HFFc6 (cell line): ENCODE measurements at regions not wholly inside any gene's neighbourhood (a gene's known extent, or its start where the extent isn't known, plus 50 kb on each side); places are given as distances from the start of the nearest gene placed in this dataset.

Experiments
- DNase-seq: peaks from one replicate; pipeline ENCODE4 v3.0.0-alpha.2; 2018
- H3K27ac Mint-ChIP-seq: 2 replicates; pipeline ENCODE4 v1.8.0; 2020; ENCODE audit warnings: mild to moderate bottlenecking, mixed read lengths
- H3K27me3 Mint-ChIP-seq: 2 replicates; pipeline ENCODE4 v1.8.0; 2021; ENCODE audit warnings: mild to moderate bottlenecking, moderate library complexity, mixed read lengths; ENCODE audit not compliant: insufficient read depth
- H3K36me3 Mint-ChIP-seq: 2 replicates; pipeline ENCODE4 v1.8.0; 2021; ENCODE audit warnings: low read depth, mixed read lengths
- H3K4me1 Mint-ChIP-seq: 2 replicates; pipeline ENCODE4 v1.8.0; 2020; ENCODE audit warnings: low read depth, mixed read lengths
- H3K4me3 Mint-ChIP-seq: 2 replicates; pipeline ENCODE4 v1.8.0; 2020; ENCODE audit warnings: mild to moderate bottlenecking, moderate library complexity, mixed read lengths
- H3K9me3 Mint-ChIP-seq: 2 replicates; pipeline ENCODE4 v1.8.0; 2020; ENCODE audit warnings: mild to moderate bottlenecking, mixed read lengths
- TF ChIP-seq, protein P1 (sequence below): fragments of 200-600 bp; sonication (generic); IDR thresholded peaks from 2 replicates; pipeline ENCODE4 v1.5.0; 2021; ENCODE audit warnings: antibody characterized with exemption, mild to moderate bottlenecking

- no peak for DNase-seq
- Mint-ChIP-seq H3K27me3 (peaks cover 6% of the 10 kb centered on the region), H3K4me3 (no peak overlapping the region)
These were observed 52.7 kb upstream of the ALK start for GRCh38 chr2:29974086-29974485.

DNA sequence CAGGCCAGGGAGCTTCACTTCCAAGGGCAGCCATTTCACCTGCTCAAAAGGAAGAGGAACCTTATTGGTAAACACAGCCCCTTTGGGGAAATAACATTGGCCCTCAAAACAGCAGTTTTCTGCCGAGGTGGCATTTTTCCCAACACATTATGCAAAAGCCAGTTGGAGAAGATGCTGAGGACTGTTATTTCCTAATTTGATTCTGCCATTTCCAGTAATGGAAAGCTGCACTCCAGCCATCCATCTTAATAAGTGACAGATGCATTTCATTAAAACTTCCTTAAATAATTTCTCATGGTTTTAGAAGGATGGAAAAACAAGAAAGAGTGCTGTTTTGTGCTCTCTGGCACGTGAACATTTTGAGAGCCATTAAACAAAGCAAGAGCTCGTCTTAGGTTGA, 55.9 kb upstream of the ALK start:
- Mint-ChIP-seq H3K27me3 (peaks cover 5% of the 10 kb centered on the region), H3K4me3 (no peak overlapping the region), H3K36me3 (no peaks in the 10 kb centered on the region), H3K4me1 (no peaks in the 10 kb centered on the region), H3K27ac (no peak overlapping the region), H3K9me3 (no peaks in the 10 kb centered on the region; the same call in 1 of the 2 replicates)
- TF ChIP-seq, protein P1, sequence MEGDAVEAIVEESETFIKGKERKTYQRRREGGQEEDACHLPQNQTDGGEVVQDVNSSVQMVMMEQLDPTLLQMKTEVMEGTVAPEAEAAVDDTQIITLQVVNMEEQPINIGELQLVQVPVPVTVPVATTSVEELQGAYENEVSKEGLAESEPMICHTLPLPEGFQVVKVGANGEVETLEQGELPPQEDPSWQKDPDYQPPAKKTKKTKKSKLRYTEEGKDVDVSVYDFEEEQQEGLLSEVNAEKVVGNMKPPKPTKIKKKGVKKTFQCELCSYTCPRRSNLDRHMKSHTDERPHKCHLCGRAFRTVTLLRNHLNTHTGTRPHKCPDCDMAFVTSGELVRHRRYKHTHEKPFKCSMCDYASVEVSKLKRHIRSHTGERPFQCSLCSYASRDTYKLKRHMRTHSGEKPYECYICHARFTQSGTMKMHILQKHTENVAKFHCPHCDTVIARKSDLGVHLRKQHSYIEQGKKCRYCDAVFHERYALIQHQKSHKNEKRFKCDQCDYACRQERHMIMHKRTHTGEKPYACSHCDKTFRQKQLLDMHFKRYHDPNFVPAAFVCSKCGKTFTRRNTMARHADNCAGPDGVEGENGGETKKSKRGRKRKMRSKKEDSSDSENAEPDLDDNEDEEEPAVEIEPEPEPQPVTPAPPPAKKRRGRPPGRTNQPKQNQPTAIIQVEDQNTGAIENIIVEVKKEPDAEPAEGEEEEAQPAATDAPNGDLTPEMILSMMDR = no peak
- DNase-seq = no peak

More at GRCh38 chr2:29974086-29974485, 52.7 kb upstream of the ALK start:
- Mint-ChIP-seq H3K27ac (no peak overlapping the region), H3K36me3 (no peaks in the 10 kb centered on the region), H3K4me1 (no peaks in the 10 kb centered on the region), H3K9me3 (no peaks in the 10 kb centered on the region; the same call in 1 of the 2 replicates)
- TF ChIP-seq, protein P1 = no peak

DNA sequence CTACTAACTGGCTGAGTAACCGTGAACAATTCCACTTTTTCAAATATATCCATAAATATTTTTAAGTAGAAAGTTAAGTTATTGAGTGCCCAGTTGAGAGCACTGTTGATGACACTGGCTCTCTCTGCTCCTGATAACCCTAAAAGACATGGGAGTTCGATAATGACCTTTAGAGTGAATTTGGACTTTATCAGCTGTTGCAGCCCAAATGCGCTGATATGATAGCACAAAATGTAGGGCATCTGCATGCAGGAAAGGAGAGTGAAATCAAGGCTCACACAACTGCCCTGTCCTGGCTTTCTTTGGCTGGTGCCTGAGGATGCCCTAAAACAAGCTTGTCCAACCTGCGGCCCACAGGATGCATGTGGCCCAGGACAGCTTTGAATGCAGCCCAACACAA, 60.0 kb upstream of the ALK start:
- Mint-ChIP-seq H3K4me1 (no peaks in the 10 kb centered on the region), H3K36me3 (no peaks in the 10 kb centered on the region), H3K27me3 (peaks cover 2% of the 10 kb centered on the region; the same call in 1 of the 2 replicates), H3K27ac (no peak overlapping the region), H3K9me3 (no peaks in the 10 kb centered on the region), H3K4me3 (no peak overlapping the region)
- DNase-seq = no peak
- TF ChIP-seq, protein P1 = no peak

- no peak overlapping the region for H3K4me3 Mint-ChIP-seq
- TF ChIP-seq, protein P1 = no peak
- H3K36me3 Mint-ChIP-seq = no peaks in the 10 kb centered on the region
- no peak overlapping the region for H3K27ac Mint-ChIP-seq
- H3K9me3 Mint-ChIP-seq = no peaks in the 10 kb centered on the region
- H3K4me1 Mint-ChIP-seq = no peaks in the 10 kb centered on the region
- no peak for DNase-seq
- H3K27me3 Mint-ChIP-seq = peaks cover 2% of the 10 kb centered on the region; the same call in 1 of the 2 replicates
These were observed 61.9 kb upstream of the ALK start for GRCh38 chr2:29983308-29983707.

DNA sequence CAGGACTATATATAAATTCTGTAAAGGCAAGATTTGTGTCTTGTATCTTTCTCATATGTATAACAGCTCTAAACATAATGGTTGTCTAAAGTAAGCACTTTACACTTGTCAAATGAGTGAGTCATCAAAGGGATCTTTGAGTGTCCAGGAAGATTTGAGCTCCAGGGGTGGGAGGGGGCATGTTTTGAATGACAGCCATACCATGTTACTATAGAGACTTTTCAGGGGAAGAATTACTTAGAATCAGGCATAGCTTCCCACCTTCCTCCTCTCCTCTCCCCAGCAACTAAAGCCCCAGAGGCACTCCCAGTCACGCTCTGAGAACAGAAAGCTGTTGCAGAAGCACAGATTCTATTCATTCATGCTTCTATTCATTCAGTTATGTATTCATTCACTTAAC, 65.8 kb upstream of the ALK start:
- DNase-seq = no peak
- TF ChIP-seq, protein P1 = no peak
- no peak overlapping the region for H3K27ac Mint-ChIP-seq
- no peaks in the 10 kb centered on the region for H3K4me1 Mint-ChIP-seq
- H3K27me3 Mint-ChIP-seq = peaks cover 4% of the 10 kb centered on the region; the same call in 1 of the 2 replicates
- H3K4me3 Mint-ChIP-seq = no peak overlapping the region
- no peaks in the 10 kb centered on the region for H3K9me3 Mint-ChIP-seq
- H3K36me3 Mint-ChIP-seq = no peaks in the 10 kb centered on the region

DNA sequence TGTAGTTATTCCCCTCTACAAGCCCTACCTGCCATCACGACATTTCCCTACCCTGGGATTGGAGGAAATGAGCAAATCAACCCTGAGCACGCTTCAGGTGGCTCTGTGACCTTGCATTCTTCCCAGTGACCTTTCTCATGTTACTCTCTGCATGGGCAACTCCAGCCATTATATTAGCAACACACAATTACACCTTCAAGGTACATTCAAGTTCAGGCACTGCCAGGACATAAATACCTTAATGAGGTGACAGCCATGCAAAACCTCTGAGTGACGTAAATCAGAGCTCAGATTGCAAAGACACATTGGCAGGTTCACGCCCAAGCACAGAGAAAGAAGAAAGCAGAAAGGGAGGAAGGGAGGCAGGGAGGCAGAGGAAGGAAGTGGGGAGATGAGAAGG, 68.7 kb upstream of the ALK start:
- no peak for DNase-seq
- Mint-ChIP-seq H3K36me3 (no peaks in the 10 kb centered on the region), H3K27ac (no peak overlapping the region), H3K9me3 (no peaks in the 10 kb centered on the region), H3K4me1 (no peaks in the 10 kb centered on the region), H3K27me3 (peaks cover 6% of the 10 kb centered on the region; the same call in 1 of the 2 replicates), H3K4me3 (no peak overlapping the region)
- TF ChIP-seq, protein P1 = no peak
